ENCODE measurements at regions not wholly inside any gene's neighbourhood (a gene's known extent, or its start where the extent isn't known, plus 50 kb on each side); places are given as distances from the start of the nearest gene placed in this dataset.

GRCh38 chr9:118059484-118060278, 355.5 kb downstream of the TLR4 start:
- DNase-seq (peak; percentile 4), ATAC-seq (no peak)

- ATAC-seq = no peak
- no peak for DNase-seq
These were observed 379.0 kb downstream of the TLR4 start for GRCh38 chr9:118083161-118083560.

DNA sequence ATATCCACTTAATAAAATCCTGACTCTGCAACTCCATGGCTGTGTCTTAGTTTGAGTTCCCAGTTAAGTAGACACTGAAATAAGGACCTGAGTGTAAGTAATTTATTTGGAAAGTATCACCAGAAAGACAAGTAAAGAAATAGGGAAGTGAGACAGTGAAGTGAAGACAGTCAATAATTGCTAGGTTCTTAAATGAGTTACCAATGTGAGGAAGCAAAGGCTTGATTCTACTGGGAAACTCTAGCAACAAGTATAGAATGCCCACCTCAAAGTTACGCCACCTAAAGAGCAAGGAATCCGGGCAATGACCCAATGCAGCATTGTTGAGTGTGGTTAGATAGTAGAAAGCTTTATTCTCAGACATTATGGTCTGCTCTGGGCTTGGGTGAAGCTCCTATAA, 383.9 kb downstream of the TLR4 start:
- ATAC-seq = no peak
- no peak for DNase-seq

- DNase-seq (no peak), ATAC-seq (no peak)
These were observed 387.0 kb downstream of the TLR4 start for GRCh38 chr9:118091226-118091625.

DNA sequence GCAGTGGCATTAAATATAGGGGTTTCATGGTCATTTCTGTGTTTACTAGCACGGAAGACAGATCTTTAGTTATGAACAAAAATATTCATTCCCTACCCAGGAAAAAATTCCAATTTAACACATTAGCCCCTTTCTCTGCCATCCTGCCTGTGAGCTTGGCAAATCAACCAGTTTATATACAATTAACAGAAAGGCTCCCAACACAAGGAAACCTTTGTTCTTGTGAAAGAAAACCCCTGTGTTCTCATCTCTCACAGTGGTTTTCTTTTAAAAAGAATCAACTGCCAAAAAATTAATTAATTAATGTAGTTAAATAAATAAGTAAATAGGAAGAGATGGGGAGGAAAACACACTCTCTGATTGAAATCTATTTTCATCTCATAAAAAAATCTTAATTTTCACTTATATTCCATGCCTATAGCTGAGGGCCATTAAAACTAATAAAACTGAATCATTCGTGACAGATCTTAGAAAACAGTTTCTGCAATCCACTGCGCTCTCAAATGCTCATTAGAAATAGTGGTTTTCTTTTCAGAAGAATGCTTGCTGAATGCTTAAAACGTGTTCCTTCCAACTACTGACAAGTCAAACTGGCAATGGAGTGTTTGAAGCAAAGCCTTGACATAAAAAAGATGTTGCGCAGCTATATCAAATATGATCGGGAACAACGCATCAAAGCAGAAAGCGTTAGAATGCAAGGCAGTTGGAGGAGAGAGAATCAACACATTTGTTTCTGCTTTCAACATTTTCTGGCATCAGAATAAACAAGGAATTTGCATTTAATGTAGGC, 387.7 kb downstream of the TLR4 start:
- ATAC-seq (no peak), DNase-seq (no peak)

DNA sequence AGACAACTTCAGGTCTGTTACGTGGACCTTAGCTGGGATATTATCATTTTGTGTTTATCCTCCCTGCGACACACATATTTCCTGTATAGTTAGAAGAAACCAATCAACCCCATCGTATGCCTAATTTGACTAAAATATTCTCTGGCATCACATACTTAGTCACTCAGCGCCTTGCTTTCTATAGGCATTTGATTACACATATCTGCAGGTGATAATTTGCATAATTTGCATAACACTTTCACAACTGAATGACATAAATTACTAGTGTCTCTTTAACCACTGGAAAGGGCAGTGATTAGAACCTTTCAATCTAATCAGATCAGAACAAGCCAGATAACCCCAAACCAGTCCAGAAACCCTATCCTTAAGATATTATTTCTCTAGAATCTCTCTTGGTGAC, 390.2 kb downstream of the TLR4 start:
- DNase-seq (no peak), ATAC-seq (no peak)

DNA sequence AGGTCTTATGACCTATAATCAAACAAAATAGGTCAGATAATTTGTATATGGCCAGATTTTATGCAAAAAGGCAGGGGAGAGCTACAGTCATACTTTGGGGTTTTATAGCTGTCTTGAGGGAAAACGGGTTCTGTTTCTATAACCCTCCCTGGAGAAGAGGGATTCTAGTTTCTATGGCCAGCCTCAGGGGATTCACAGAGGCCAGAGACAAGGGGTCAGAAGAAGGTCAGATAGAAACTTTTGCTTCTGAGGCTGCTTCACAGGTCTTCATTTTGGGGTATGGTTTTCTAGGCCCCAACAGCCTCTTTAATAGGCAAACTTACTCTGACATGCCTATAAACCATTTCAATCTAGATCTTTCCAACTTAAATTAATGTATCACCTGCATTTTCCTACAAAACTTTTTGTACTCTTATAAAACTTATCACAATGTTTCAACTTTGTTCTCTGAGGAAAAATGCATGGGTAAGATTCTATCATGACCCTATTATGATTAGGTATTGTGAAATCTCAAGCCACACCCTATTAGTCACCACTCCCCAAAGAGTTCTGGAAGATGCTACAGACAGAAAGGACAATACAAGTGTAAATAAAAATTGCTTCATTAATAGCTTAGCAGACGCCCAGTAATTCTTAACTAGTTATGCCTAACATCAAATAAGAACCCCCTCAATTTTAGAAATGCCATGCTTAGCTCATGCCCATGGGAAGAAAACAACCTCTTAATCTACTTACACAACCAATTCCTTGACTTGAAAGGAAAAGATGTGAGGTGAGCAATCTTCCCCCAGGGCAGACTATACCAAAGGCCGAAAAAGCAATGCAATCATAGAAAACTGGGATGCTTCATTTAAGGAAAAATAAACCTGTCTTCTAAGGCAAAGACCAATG, 396.6 kb downstream of the TLR4 start:
- ATAC-seq (no peak), DNase-seq (no peak)

DNA sequence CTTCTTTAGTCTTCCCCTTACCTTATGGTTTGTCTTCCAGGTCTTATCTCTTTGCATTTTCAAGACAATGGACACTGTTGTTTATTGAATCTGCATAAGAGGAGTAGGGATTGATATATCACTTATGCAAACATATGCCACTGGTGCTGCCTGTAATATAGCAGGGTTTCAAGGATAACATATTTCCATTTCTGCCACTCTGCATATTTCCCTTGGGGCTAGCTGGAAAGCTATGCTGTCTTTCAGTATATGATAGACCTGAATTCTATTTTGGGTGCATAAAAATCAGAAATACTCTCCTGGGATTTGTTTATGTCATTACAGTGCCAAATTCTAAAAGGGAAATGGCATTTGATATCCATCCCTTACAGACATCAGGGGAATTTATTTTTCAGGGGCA, 400.2 kb downstream of the TLR4 start:
- ATAC-seq = no peak
- no peak for DNase-seq

DNA sequence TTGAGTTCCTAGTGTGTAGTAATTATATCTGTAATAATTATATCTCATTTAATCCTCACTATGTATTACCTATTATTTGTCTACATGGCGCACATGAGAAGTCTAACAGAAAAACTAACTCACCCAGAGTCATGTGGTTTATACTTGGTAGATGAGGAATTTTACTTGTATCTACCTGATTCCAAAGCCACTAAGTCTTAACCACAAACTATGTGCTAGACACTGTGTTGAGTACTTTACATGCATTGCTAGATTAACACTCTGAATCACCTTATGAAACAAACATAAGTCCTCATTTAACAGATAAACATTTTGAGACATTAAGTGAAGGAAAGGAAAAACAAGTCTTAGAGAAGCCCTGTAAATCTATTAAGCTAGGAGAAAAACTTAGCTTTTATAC, 404.8 kb downstream of the TLR4 start:
- ATAC-seq (no peak), DNase-seq (no peak)

GRCh38 chr9:118109542-118109941, 405.3 kb downstream of the TLR4 start:
- DNase-seq (no peak), ATAC-seq (no peak)

GRCh38 chr9:118121361-118121760, 417.2 kb downstream of the TLR4 start:
- ATAC-seq (no peak), DNase-seq (no peak)

- ATAC-seq (no peak), DNase-seq (no peak)
These were observed 424.1 kb downstream of the TLR4 start for GRCh38 chr9:118128313-118128712.

GRCh38 chr9:118129541-118129940, 425.3 kb downstream of the TLR4 start:
- no peak for ATAC-seq

DNA sequence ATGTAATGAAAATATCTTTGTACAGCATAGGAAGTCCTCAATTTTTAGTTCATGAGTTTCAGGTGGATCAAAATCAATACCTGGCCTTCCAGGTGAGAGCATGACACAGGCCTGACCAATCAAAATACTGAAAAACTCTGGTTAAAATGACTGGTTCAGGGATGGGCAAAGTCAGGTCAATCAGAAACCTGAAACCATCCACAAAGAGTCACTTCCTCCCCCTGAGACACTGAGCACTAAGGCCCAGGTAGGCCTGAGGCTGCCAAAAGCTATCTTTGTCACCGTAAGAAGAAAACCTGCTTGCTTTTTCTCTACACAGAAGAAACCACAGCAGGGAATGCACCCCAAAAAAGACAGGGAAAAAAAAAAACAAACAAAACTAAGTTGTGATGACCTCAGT, 444.8 kb downstream of the TLR4 start:
- ATAC-seq (no peak), DNase-seq (no peak)

More at GRCh38 chr9:118129541-118129940, 425.3 kb downstream of the TLR4 start:
- DNase-seq = no peak

GRCh38 chr9:118156846-118157245, 452.6 kb downstream of the TLR4 start:
- ATAC-seq (no peak), DNase-seq (no peak)

DNA sequence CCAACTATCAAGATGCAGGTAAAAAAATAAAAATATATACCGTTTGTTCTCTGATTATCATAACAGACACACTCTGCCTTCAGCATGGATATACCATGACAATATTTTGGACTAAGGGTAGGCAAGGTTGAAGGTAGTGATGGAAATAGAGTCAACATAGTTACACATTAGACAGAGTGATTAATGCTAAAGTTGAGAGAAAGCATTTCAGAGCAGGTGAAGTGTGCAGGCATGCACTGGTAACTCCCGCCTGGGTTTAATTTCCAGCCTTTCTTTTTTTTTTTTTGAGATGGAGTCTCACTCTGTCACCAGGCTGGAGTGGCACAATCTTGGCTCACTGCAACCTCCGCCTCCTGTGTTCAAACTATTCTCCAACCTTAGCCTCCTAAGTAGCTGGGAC, 458.5 kb downstream of the TLR4 start:
- ATAC-seq (no peak), DNase-seq (no peak)

DNA sequence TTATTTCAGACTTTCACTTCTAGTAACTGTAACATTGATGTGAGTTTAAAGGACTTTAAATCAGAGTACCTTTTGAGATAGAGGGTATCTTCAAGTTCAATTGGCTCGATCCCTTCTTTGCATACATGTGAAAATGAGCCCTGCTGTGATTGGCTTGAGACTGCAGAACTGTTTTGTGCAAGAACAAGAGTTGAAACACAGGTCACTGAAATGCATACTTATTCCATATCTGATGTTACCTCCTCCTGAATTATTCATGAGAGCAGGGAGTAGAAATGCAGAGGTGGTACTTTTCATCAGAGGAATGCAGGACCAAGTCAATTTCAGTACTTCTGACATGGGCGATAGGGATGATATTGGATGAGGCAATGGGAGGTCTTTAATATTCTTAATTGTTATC, 459.5 kb downstream of the TLR4 start:
- DNase-seq (no peak), ATAC-seq (no peak)

DNA sequence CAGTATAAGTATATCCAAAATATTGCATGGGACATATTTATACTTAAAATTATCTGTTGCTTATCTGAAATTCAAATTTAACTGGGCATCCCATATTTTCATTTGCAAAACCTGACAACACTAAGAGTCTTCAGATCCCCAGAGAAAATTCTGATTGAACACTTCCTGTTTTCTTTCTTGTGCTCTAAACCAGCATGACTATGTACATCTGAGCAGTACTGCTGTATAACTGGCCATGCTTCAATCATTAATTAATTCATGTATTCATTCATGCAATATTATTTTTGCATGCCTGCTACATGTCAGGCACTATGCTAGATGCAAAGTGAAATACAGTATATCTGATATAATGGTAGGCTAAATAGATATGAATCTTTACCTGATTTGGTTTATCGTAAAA, 461.2 kb downstream of the TLR4 start:
- no peak for ATAC-seq
- no peak for DNase-seq

- ATAC-seq (no peak), DNase-seq (no peak)
These were observed 466.1 kb downstream of the TLR4 start for GRCh38 chr9:118170032-118170955.

DNA sequence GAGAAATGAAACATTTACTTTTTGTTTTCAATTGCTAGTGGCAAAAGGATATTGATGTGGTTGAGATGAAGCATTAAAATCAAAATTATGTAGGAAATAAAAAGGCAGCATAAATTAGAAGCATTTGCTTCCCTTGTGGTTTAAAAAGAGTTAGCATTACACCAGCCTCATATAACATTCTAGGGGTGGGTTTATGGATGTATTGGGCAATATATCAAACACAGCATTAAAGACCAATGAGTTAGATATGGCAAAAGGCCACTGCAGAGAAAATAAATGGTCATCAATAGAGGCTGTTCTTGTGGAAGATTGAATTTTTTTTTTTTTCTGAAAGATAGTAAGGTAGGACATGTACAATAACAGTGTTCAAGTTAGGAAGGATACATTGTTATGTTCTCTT, 473.0 kb downstream of the TLR4 start:
- DNase-seq (no peak), ATAC-seq (no peak)

GRCh38 chr9:118183576-118183975, 479.4 kb downstream of the TLR4 start:
- no peak for DNase-seq

GRCh38 chr9:118187408-118187807, 483.2 kb downstream of the TLR4 start:
- DNase-seq (no peak), ATAC-seq (no peak)

More at GRCh38 chr9:118183576-118183975, 479.4 kb downstream of the TLR4 start:
- ATAC-seq = no peak
